ENCODE measurements at regions not wholly inside any gene's neighbourhood (a gene's known extent, or its start where the extent isn't known, plus 50 kb on each side); places are given as distances from the start of the nearest gene placed in this dataset.
"Not testable (repeated sequence)": the region's sequence is repeated elsewhere in the genome, so short reads cannot be mapped to it uniquely, and the experiment has no call there.

- WGBS, 2 donors, result 45 to 57% methylated on average over 3 of the region's 3 CpGs
- Histone ChIP-seq H3K27ac (no peak overlapping the region), H3K36me3 (no peaks in the 10 kb centered on the region), H3K4me3 (no peak overlapping the region), H3K4me1 (no peaks in the 10 kb centered on the region), H3K9me3 (no peaks in the 10 kb centered on the region), H3K27me3 (no peaks in the 10 kb centered on the region)
- no peak for DNase-seq (ENCODE audit: low spot score in 2 of 2)
- no peak for TF ChIP-seq CTCF (IDR thresholded peaks at IDR 0.05)
- no peak for TF ChIP-seq POLR2A (IDR thresholded peaks at IDR 0.05)
- no peak for TF ChIP-seq EP300 (IDR thresholded peaks at IDR 0.05)
Observed at GRCh38 chr4:157701695-157701994, 471.2 kb downstream of the GASK1B start.

GRCh38 chr4:157700898-157701694 lies 471.7 kb downstream of the GASK1B start:
- Histone ChIP-seq H3K4me3 (no peak overlapping the region), H3K36me3 (no peaks in the 10 kb centered on the region), H3K27me3 (no peaks in the 10 kb centered on the region), H3K9me3 (no peaks in the 10 kb centered on the region), H3K4me1 (no peaks in the 10 kb centered on the region), H3K27ac (no peak overlapping the region)
- 49 to 61% methylated on average over 3 of the region's 3 CpGs for WGBS, 2 donors
- no peak for DNase-seq (ENCODE audit: low spot score in 2 of 2)
- TF ChIP-seq POLR2A (IDR thresholded peaks at IDR 0.05) (no peak), EP300 (IDR thresholded peaks at IDR 0.05) (no peak), CTCF (IDR thresholded peaks at IDR 0.05) (no peak)

GRCh38 chr4:157689476-157689875 lies 468.9 kb downstream of the GRIA2 start:
- no peak for DNase-seq (ENCODE audit: low spot score in 2 of 2)
- 60 to 71% methylated on average over 1 of the region's 1 CpG for WGBS, 2 donors

DNA sequence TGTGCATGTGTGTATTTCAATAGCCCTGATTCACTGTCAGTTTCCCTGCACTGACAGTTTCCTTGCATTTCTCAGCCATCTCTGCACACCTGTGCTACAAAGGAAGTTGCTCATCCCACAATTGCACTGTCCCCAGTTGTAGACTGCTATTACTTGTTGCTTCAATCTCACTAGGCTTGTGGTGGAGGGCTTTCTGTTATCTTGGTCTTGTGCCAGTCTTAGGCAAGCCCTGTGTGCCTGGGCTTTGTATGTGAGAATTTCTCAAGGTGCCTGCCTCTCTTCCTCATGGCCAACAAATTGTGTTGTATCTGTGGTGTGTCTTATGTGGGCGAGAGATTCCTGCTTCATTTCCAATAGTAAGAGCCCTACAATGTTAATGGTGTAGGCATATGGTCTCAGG lies 467.4 kb downstream of the GRIA2 start:
- DNase-seq (ENCODE audit: low spot score in 2 of 2), result no peak
- H3K27me3 ChIP-seq, result no peaks in the 10 kb centered on the region
- H3K4me1 ChIP-seq, result no peaks in the 10 kb centered on the region
- no peak overlapping the region for H3K4me3 ChIP-seq
- H3K9me3 ChIP-seq, result no peaks in the 10 kb centered on the region
- TF ChIP-seq EP300 (IDR thresholded peaks at IDR 0.05), result no peak
- no peak for TF ChIP-seq POLR2A (IDR thresholded peaks at IDR 0.05)
- TF ChIP-seq CTCF (IDR thresholded peaks at IDR 0.05), result no peak
- H3K36me3 ChIP-seq, result no peaks in the 10 kb centered on the region
- H3K27ac ChIP-seq, result no peak overlapping the region
- WGBS, 2 donors, result 95 to 100% methylated on average over 1 of the region's 1 CpG

More at GRCh38 chr4:157689476-157689875, 468.9 kb downstream of the GRIA2 start:
- Histone ChIP-seq H3K4me3 (no peak overlapping the region), H3K36me3 (no peaks in the 10 kb centered on the region), H3K27ac (no peak overlapping the region), H3K27me3 (no peaks in the 10 kb centered on the region), H3K4me1 (no peaks in the 10 kb centered on the region), H3K9me3 (no peaks in the 10 kb centered on the region)
- TF ChIP-seq POLR2A (IDR thresholded peaks at IDR 0.05) (no peak), EP300 (IDR thresholded peaks at IDR 0.05) (no peak)

- H3K27me3 ChIP-seq; H3K9me3 ChIP-seq; H3K4me1 ChIP-seq; H3K27ac ChIP-seq; H3K36me3 ChIP-seq; DNase-seq (ENCODE audit: low spot score in 2 of 2); H3K4me3 ChIP-seq: not testable (repeated sequence)
Observed at GRCh38 chr4:157679326-157679725, 458.8 kb downstream of the GRIA2 start.

- Histone ChIP-seq H3K27me3 (no peaks in the 10 kb centered on the region), H3K36me3 (no peaks in the 10 kb centered on the region), H3K4me3 (no peak overlapping the region), H3K4me1 (peaks cover 0 to 5% (median 0%) of the 10 kb centered on the region in 4 donors), H3K9me3 (peaks cover 0 to 6% (median 0%) of the 10 kb centered on the region in 4 donors), H3K27ac (no peak overlapping the region)
- no peak for TF ChIP-seq CTCF (IDR thresholded peaks at IDR 0.05)
- TF ChIP-seq POLR2A (IDR thresholded peaks at IDR 0.05), result no peak
- no peak for TF ChIP-seq EP300 (IDR thresholded peaks at IDR 0.05)
- 80 to 91% methylated on average over 3 of the region's 3 CpGs for WGBS, 2 donors
- no peak for DNase-seq (ENCODE audit: low spot score in 2 of 2)
Observed at GRCh38 chr4:157678478-157678877, 457.9 kb downstream of the GRIA2 start.

Data from tibial nerve (tissue), 4 donors.